Ovary (tissue), 3 donors: ENCODE measurements at regions not wholly inside any gene's neighbourhood (a gene's known extent, or its start where the extent isn't known, plus 50 kb on each side); places are given as distances from the start of the nearest gene placed in this dataset.

Experiments
- POLR2A ChIP-seq: fragments of 450-650 bp; IDR thresholded peaks from one replicate; pipeline ENCODE4 v1.6.1; 2017; ENCODE audit warnings: antibody characterized with exemption, mild to moderate bottlenecking, moderate library complexity
- TF ChIP-seq, protein P1 (sequence below), 3 donors: fragments of 450-650 bp in 2 of 3; fragments of 200-600 bp in 1 of 3; IDR thresholded peaks; one replicate each; pipeline versions ENCODE4 v1.5.1 to v1.8.0; 2016 to 2022; ENCODE audit warnings: antibody characterized with exemption in 3 of 3, mild to moderate bottlenecking in 1 of 3
- donor health status: DM: no; HTN: no; CAD: no.

DNA sequence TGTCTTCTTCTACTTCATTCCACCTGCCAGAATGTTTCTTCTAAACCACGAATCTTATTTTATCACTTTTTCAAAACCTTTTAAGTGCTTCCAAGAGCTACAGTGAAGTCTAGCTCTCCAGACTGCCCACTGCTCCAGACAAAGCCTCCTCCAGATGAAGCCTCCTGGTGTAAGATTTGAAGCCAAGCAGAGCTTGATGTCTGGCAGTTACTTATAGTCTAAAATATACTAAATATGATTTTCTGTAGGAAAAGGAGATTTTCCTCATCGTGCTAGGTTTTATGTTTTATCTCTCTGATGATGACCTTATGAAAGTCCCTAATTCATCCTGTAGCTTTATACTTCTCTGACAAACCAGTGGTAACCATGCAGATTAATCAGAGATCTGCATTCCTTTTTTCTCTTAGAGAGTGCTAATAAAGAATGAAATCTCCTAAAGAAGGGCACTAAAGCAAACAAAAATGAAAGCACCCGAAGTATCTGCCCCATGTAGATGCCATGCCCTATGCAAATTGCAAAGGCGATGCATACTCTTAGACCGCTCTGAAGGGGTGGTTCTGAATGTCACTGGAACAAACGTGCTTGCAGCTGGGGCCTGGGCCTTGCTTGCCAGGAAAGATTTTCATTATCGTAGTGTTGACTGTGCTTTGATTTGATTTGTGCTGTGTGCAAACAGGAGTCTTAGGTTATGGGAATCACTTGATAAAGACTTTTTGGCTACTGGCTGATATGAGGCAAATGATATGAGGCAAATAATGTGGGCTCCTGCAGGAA is 314.2 kb downstream of the PID1 start:
- TF ChIP-seq POLR2A = no peak
- TF ChIP-seq, protein P1, sequence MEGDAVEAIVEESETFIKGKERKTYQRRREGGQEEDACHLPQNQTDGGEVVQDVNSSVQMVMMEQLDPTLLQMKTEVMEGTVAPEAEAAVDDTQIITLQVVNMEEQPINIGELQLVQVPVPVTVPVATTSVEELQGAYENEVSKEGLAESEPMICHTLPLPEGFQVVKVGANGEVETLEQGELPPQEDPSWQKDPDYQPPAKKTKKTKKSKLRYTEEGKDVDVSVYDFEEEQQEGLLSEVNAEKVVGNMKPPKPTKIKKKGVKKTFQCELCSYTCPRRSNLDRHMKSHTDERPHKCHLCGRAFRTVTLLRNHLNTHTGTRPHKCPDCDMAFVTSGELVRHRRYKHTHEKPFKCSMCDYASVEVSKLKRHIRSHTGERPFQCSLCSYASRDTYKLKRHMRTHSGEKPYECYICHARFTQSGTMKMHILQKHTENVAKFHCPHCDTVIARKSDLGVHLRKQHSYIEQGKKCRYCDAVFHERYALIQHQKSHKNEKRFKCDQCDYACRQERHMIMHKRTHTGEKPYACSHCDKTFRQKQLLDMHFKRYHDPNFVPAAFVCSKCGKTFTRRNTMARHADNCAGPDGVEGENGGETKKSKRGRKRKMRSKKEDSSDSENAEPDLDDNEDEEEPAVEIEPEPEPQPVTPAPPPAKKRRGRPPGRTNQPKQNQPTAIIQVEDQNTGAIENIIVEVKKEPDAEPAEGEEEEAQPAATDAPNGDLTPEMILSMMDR (IDR thresholded peaks at IDR 0.05) = no peak
